ENCODE measurements at regions not wholly inside any gene's neighbourhood (a gene's known extent, or its start where the extent isn't known, plus 50 kb on each side); places are given as distances from the start of the nearest gene placed in this dataset.

DNA sequence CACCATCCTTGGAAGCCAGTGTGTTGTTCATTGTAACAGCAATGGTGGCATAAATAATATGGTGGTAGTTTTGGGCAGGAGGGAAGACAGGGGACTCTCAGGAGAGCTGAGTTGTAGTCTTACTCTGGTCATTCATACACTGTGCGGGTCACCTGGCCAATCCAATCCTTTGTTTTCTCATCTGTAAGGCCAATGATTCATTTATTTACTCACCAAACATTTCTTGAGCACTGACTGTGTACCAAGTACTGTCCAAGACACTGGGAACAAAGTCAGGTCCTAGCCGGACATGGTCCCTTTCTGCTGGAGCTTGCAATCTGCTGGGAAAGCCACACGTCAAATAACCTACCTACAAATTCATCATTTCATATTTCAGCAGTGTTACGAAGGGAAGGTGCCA, 302.7 kb downstream of the CYP26B1 start:
- TF ChIP-seq, protein P1, sequence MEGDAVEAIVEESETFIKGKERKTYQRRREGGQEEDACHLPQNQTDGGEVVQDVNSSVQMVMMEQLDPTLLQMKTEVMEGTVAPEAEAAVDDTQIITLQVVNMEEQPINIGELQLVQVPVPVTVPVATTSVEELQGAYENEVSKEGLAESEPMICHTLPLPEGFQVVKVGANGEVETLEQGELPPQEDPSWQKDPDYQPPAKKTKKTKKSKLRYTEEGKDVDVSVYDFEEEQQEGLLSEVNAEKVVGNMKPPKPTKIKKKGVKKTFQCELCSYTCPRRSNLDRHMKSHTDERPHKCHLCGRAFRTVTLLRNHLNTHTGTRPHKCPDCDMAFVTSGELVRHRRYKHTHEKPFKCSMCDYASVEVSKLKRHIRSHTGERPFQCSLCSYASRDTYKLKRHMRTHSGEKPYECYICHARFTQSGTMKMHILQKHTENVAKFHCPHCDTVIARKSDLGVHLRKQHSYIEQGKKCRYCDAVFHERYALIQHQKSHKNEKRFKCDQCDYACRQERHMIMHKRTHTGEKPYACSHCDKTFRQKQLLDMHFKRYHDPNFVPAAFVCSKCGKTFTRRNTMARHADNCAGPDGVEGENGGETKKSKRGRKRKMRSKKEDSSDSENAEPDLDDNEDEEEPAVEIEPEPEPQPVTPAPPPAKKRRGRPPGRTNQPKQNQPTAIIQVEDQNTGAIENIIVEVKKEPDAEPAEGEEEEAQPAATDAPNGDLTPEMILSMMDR (IDR thresholded peaks at IDR 0.05; ENCODE audit: poor library complexity) = no peak
- TF ChIP-seq EZH2 (IDR thresholded peaks at IDR 0.05; ENCODE audit: borderline replicate concordance) = no peak

All from hepatocyte (in vitro differentiated cells).